GM23338 (cell line): ENCODE measurements at regions not wholly inside any gene's neighbourhood (a gene's known extent, or its start where the extent isn't known, plus 50 kb on each side); places are given as distances from the start of the nearest gene placed in this dataset.

Experiments used
- CREB1 ChIP-seq: fragments of 250-450 bp; sonication (Bioruptor Pico); IDR thresholded peaks from 2 replicates; pipeline ENCODE4 v1.5.0; 2020; ENCODE audit warnings: low read depth, mild to moderate bottlenecking, moderate library complexity
- EZH2 ChIP-seq: fragments of 200-600 bp; sonication (generic); IDR thresholded peaks from one replicate; pipeline ENCODE4 v1.8.0; 2017; ENCODE audit warnings: antibody characterized with exemption, mild to moderate bottlenecking, low read depth; ENCODE audit not compliant: unreplicated experiment
- EZH2phosphoT487 ChIP-seq: fragments of 200-600 bp; sonication (generic); IDR thresholded peaks from one replicate; pipeline ENCODE4 v1.8.1; 2018; ENCODE audit warnings: antibody characterized with exemption; ENCODE audit not compliant: unreplicated experiment
- POLR2AphosphoS5 ChIP-seq: IDR thresholded peaks from 2 replicates; pipeline ENCODE4 v1.6.1; 2016; ENCODE audit warnings: antibody characterized with exemption, low read depth
- REST ChIP-seq: IDR thresholded peaks from one replicate; pipeline ENCODE4 v1.6.1; 2018; ENCODE audit warnings: antibody characterized with exemption; ENCODE audit not compliant: unreplicated experiment
- TF ChIP-seq, protein P1 (sequence below), 2 experiments: fragments of 200-600 bp in 1 of 2; sonication (generic) in 1 of 2; conservative IDR thresholded peaks; 2 replicates each; pipeline versions ENCODE4 v1.5.1 to v1.6.1; 2016 to 2017; ENCODE audit warnings: antibody characterized with exemption in 2 of 2, low read depth in 2 of 2, mild to moderate bottlenecking in 2 of 2, moderate library complexity in 1 of 2

- TF ChIP-seq, protein P1, sequence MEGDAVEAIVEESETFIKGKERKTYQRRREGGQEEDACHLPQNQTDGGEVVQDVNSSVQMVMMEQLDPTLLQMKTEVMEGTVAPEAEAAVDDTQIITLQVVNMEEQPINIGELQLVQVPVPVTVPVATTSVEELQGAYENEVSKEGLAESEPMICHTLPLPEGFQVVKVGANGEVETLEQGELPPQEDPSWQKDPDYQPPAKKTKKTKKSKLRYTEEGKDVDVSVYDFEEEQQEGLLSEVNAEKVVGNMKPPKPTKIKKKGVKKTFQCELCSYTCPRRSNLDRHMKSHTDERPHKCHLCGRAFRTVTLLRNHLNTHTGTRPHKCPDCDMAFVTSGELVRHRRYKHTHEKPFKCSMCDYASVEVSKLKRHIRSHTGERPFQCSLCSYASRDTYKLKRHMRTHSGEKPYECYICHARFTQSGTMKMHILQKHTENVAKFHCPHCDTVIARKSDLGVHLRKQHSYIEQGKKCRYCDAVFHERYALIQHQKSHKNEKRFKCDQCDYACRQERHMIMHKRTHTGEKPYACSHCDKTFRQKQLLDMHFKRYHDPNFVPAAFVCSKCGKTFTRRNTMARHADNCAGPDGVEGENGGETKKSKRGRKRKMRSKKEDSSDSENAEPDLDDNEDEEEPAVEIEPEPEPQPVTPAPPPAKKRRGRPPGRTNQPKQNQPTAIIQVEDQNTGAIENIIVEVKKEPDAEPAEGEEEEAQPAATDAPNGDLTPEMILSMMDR (conservative IDR thresholded peaks at IDR 0.05; ENCODE audit: low read depth in 2 of 2) = no peak
- TF ChIP-seq REST (no peak), POLR2AphosphoS5 (no peak), EZH2 (no peak), CREB1 (no peak), EZH2phosphoT487 (no peak)
Measured at GRCh38 chr2:221129657-221130056, 442.4 kb downstream of the EPHA4 start.
